Skin of body (tissue), 1 donor: ENCODE measurements at regions not wholly inside any gene's neighbourhood (a gene's known extent, or its start where the extent isn't known, plus 50 kb on each side); places are given as distances from the start of the nearest gene placed in this dataset.
"Not testable (repeated sequence)": the region's sequence is repeated elsewhere in the genome, so short reads cannot be mapped to it uniquely, and the experiment has no call there.

Source experiments
- DNase-seq: peaks from one replicate; lab custom pipeline; 2025; lab: John Stamatoyannopoulos, UW

GRCh38 chr1:194723067-194723466 is 1536.7 kb upstream of the B3GALT2 start:
- DNase-seq = no peak

GRCh38 chr1:194717941-194718340 is 1531.5 kb upstream of the B3GALT2 start:
- DNase-seq = no peak

GRCh38 chr1:194717334-194717733 is 1530.9 kb upstream of the B3GALT2 start:
- DNase-seq = no peak

- no peak for DNase-seq
These were observed 1524.3 kb upstream of the B3GALT2 start for GRCh38 chr1:194710671-194711070.

GRCh38 chr1:194709439-194709838 is 1523.0 kb upstream of the B3GALT2 start:
- no peak for DNase-seq

- no peak for DNase-seq
These were observed 1520.7 kb upstream of the B3GALT2 start for GRCh38 chr1:194707074-194707473.

GRCh38 chr1:194705123-194705854 is 1518.9 kb upstream of the B3GALT2 start:
- DNase-seq = no peak

- DNase-seq = no peak
These were observed 1512.5 kb upstream of the B3GALT2 start for GRCh38 chr1:194698908-194699318.

GRCh38 chr1:194693244-194693643 is 1506.8 kb upstream of the B3GALT2 start:
- no peak for DNase-seq

GRCh38 chr1:194684636-194685035 is 1498.2 kb upstream of the B3GALT2 start:
- no peak for DNase-seq

GRCh38 chr1:194658090-194658439 is 1471.7 kb upstream of the B3GALT2 start:
- no peak for DNase-seq

- no peak for DNase-seq
These were observed 1468.5 kb upstream of the B3GALT2 start for GRCh38 chr1:194654956-194655355.

- no peak for DNase-seq
These were observed 1467.0 kb upstream of the B3GALT2 start for GRCh38 chr1:194653385-194653784.

- DNase-seq = no peak
These were observed 1460.7 kb upstream of the B3GALT2 start for GRCh38 chr1:194647118-194647517.

GRCh38 chr1:194644528-194644927 is 1458.1 kb upstream of the B3GALT2 start:
- DNase-seq = no peak

- DNase-seq = no peak
These were observed 1453.9 kb upstream of the B3GALT2 start for GRCh38 chr1:194640322-194640721.

GRCh38 chr1:194629011-194629410 is 1442.6 kb upstream of the B3GALT2 start:
- no peak for DNase-seq

GRCh38 chr1:194624833-194625232 is 1438.4 kb upstream of the B3GALT2 start:
- no peak for DNase-seq

- DNase-seq = no peak
These were observed 1431.7 kb upstream of the B3GALT2 start for GRCh38 chr1:194618101-194618500.

- not testable (repeated sequence) for DNase-seq
These were observed 1430.9 kb upstream of the B3GALT2 start for GRCh38 chr1:194617272-194617671.

GRCh38 chr1:194616835-194617234 is 1430.4 kb upstream of the B3GALT2 start:
- DNase-seq = no peak

- no peak for DNase-seq
These were observed 1415.8 kb upstream of the B3GALT2 start for GRCh38 chr1:194602184-194602583.

GRCh38 chr1:194600716-194601115 is 1414.3 kb upstream of the B3GALT2 start:
- DNase-seq = no peak

GRCh38 chr1:194598098-194598497 is 1411.7 kb upstream of the B3GALT2 start:
- no peak for DNase-seq
